ENCODE measurements at regions not wholly inside any gene's neighbourhood (a gene's known extent, or its start where the extent isn't known, plus 50 kb on each side); places are given as distances from the start of the nearest gene placed in this dataset.

GRCh38 chr20:10798811-10799210, 125.0 kb upstream of the JAG1 start (continued):
- TF ChIP-seq SUZ12 (IDR thresholded peaks at IDR 0.05; ENCODE audit: low read length) (no peak), ATF2 (IDR thresholded peaks at IDR 0.05; ENCODE audit: low read length) (no peak), RXRA (IDR thresholded peaks at IDR 0.05; ENCODE audit: insufficient read depth, low read depth, low read length) (no peak), MAFK (IDR thresholded peaks at IDR 0.05; ENCODE audit: low read depth, low read length) (no peak), BCL11A (IDR thresholded peaks at IDR 0.05; ENCODE audit: low read depth in 2 of 2, low read length in 2 of 2) (no peak), CTCF (IDR thresholded peaks at IDR 0.05; ENCODE audit: control extremely low read depth in 1 of 3, insufficient read depth in 1 of 3, low read depth in 1 of 3, low read length in 3 of 3) (no peak)

Measured in H1 (cell line).